ENCODE measurements at regions not wholly inside any gene's neighbourhood (a gene's known extent, or its start where the extent isn't known, plus 50 kb on each side); places are given as distances from the start of the nearest gene placed in this dataset.

DNA sequence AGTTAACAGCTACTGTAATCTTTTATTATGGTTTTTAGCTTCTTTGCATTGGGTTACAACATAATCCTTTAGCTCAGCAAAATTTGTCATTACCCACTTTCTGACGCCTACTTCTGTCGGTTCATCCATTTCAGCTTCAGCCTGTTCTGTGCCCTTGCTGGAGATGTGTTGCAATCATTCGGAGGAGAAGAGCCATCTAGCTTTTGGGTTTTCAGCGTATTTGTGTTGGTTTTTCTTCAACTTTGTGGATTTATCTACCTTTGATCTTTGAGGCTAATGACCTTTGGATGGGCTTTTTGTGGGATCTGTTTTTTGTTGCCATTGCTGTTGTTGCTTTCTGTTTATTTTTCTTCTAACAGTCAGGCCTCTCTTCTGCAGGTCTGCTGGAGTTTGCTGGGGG lies 69.2 kb upstream of the ATXN7L3B start:
- no peak overlapping the region for H3K4me3 ChIP-seq
- CTCF ChIA-PET, result no interaction called here
- H4K20me1 ChIP-seq (ENCODE audit: insufficient read depth), result no peaks in the 10 kb centered on the region
- no peak overlapping the region for H3K27ac ChIP-seq
- BruUV-seq (replicated peaks), result no TSS peak
- H3K4me1 ChIP-seq (replicated peaks; ENCODE audit: insufficient read depth), result no peaks in the 10 kb centered on the region
- TF ChIP-seq, protein P1, sequence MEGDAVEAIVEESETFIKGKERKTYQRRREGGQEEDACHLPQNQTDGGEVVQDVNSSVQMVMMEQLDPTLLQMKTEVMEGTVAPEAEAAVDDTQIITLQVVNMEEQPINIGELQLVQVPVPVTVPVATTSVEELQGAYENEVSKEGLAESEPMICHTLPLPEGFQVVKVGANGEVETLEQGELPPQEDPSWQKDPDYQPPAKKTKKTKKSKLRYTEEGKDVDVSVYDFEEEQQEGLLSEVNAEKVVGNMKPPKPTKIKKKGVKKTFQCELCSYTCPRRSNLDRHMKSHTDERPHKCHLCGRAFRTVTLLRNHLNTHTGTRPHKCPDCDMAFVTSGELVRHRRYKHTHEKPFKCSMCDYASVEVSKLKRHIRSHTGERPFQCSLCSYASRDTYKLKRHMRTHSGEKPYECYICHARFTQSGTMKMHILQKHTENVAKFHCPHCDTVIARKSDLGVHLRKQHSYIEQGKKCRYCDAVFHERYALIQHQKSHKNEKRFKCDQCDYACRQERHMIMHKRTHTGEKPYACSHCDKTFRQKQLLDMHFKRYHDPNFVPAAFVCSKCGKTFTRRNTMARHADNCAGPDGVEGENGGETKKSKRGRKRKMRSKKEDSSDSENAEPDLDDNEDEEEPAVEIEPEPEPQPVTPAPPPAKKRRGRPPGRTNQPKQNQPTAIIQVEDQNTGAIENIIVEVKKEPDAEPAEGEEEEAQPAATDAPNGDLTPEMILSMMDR (conservative IDR thresholded peaks at IDR 0.05), result no peak
- no peak for TF ChIP-seq EZH2 (IDR thresholded peaks at IDR 0.05; ENCODE audit: low read depth)
- no peaks in the 10 kb centered on the region for H3K9me3 ChIP-seq (ENCODE audit: insufficient read depth, low read depth)
- H3K36me3 ChIP-seq (ENCODE audit: low read depth), result no peaks in the 10 kb centered on the region
- no peaks in the 10 kb centered on the region for H3F3A ChIP-seq (ENCODE audit: insufficient read depth, low read depth)
- no peaks in the 10 kb centered on the region for H3K79me2 ChIP-seq (ENCODE audit: low read depth)
- H2AFZ ChIP-seq, result no peak overlapping the region
- intact Hi-C loops (cut with micrococcal nuclease; ENCODE audit: unreplicated experiment), result no loop called here
- no peaks in the 10 kb centered on the region; the same call in 1 of the 2 replicates for H3K9me2 ChIP-seq (ENCODE audit: insufficient read depth)
- POLR2A ChIA-PET (ENCODE audit: unreplicated experiment), result no interaction called here
- H3K4me2 ChIP-seq, result no peak overlapping the region
- no peaks in the 10 kb centered on the region for H3K27me3 ChIP-seq (ENCODE audit: insufficient read depth, low read depth)
- no peak for DNase-seq

DNA sequence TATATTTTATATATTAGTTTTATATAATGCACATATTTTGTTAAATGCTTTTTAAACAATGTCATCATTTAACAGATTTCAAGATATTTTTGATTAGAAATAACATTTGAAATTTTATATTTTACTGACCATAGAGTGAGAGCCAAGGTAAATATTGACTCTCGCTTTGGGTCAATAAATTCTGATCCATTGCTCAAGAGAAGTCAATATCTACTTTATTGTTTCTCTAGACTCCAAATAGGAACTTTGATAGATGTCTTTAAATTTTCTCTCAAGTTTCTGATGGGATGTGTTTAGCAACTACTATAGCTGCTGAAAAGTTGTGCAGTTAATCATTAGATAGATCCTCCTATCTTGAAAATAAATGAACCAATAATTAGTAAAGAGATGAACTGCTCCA lies 61.4 kb upstream of the ATXN7L3B start:
- TF ChIP-seq, protein P1 (conservative IDR thresholded peaks at IDR 0.05), result no peak
- no peak for TF ChIP-seq EZH2 (IDR thresholded peaks at IDR 0.05; ENCODE audit: low read depth)
- CTCF ChIA-PET, result no interaction called here
- no peaks in the 10 kb centered on the region for H3K36me3 ChIP-seq (ENCODE audit: low read depth)
- H3K4me1 ChIP-seq (replicated peaks; ENCODE audit: insufficient read depth), result no peaks in the 10 kb centered on the region
- no peaks in the 10 kb centered on the region for H3K9me2 ChIP-seq (ENCODE audit: insufficient read depth)
- H2AFZ ChIP-seq, result no peak overlapping the region
- no peaks in the 10 kb centered on the region for H3K79me2 ChIP-seq (ENCODE audit: low read depth)
- no peak overlapping the region for H3K4me2 ChIP-seq
- H3K4me3 ChIP-seq, result no peak overlapping the region
- no TSS peak for BruUV-seq (replicated peaks)
- DNase-seq, result no peak
- POLR2A ChIA-PET (ENCODE audit: unreplicated experiment), result no interaction called here
- H3K9me3 ChIP-seq (ENCODE audit: insufficient read depth, low read depth), result no peaks in the 10 kb centered on the region
- no peaks in the 10 kb centered on the region for H3F3A ChIP-seq (ENCODE audit: insufficient read depth, low read depth)
- H4K20me1 ChIP-seq (ENCODE audit: insufficient read depth), result no peaks in the 10 kb centered on the region
- intact Hi-C loops (cut with micrococcal nuclease; ENCODE audit: unreplicated experiment), result no loop called here
- H3K27me3 ChIP-seq (ENCODE audit: insufficient read depth, low read depth), result no peaks in the 10 kb centered on the region
- H3K27ac ChIP-seq, result no peak overlapping the region

DNA sequence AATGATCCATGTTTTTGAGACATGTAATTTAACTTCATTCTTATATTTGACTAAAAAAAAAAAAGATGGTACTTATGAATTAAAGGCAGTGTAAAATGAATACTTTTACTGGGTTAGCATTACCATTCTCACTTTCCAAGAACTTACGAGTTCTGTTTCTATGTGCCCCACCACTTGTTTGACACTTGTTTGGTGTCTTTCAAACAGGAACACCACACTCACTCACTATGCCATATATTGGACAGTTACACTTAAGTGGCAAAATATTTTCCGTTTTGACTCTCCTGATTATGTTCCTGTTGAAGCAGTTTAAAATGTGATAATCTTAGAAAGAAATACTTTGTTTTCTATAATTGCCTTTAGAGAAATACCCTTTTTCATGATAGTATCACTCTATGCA lies 56.6 kb upstream of the ATXN7L3B start:
- Histone ChIP-seq H3K27me3 (ENCODE audit: insufficient read depth, low read depth) (no peaks in the 10 kb centered on the region), H2AFZ (no peak overlapping the region), H3K4me2 (no peak overlapping the region), H3K36me3 (ENCODE audit: low read depth) (no peaks in the 10 kb centered on the region), H3K9me2 (ENCODE audit: insufficient read depth) (no peaks in the 10 kb centered on the region), H3K9me3 (ENCODE audit: insufficient read depth, low read depth) (no peaks in the 10 kb centered on the region), H3K4me1 (replicated peaks; ENCODE audit: insufficient read depth) (no peaks in the 10 kb centered on the region), H3K27ac (no peak overlapping the region), H4K20me1 (ENCODE audit: insufficient read depth) (no peaks in the 10 kb centered on the region), H3K79me2 (ENCODE audit: low read depth) (no peaks in the 10 kb centered on the region), H3K4me3 (no peak overlapping the region), H3F3A (ENCODE audit: insufficient read depth, low read depth) (no peaks in the 10 kb centered on the region)
- no TSS peak for BruUV-seq (replicated peaks)
- ChIA-PET POLR2A (ENCODE audit: unreplicated experiment) (no interaction called here), CTCF (no interaction called here)
- TF ChIP-seq, protein P1 (conservative IDR thresholded peaks at IDR 0.05), result no peak
- TF ChIP-seq EZH2 (IDR thresholded peaks at IDR 0.05; ENCODE audit: low read depth), result no peak
- DNase-seq, result no peak
- intact Hi-C loops (cut with micrococcal nuclease; ENCODE audit: unreplicated experiment), result no loop called here
